Hematopoietic multipotent progenitor cell treated with erythropoietin and hydrocortisone succinate and interleukin-3 and kit ligand, for 6 days (in vitro differentiated cells): ENCODE measurements at regions not wholly inside any gene's neighbourhood (a gene's known extent, or its start where the extent isn't known, plus 50 kb on each side); places are given as distances from the start of the nearest gene placed in this dataset.
"Not testable (repeated sequence)": the region's sequence is repeated elsewhere in the genome, so short reads cannot be mapped to it uniquely, and the experiment has no call there.

Experiments used
- DNase-seq: peaks from one replicate; pipeline ENCODE4 v3.0.0-alpha.2; 2015

DNA sequence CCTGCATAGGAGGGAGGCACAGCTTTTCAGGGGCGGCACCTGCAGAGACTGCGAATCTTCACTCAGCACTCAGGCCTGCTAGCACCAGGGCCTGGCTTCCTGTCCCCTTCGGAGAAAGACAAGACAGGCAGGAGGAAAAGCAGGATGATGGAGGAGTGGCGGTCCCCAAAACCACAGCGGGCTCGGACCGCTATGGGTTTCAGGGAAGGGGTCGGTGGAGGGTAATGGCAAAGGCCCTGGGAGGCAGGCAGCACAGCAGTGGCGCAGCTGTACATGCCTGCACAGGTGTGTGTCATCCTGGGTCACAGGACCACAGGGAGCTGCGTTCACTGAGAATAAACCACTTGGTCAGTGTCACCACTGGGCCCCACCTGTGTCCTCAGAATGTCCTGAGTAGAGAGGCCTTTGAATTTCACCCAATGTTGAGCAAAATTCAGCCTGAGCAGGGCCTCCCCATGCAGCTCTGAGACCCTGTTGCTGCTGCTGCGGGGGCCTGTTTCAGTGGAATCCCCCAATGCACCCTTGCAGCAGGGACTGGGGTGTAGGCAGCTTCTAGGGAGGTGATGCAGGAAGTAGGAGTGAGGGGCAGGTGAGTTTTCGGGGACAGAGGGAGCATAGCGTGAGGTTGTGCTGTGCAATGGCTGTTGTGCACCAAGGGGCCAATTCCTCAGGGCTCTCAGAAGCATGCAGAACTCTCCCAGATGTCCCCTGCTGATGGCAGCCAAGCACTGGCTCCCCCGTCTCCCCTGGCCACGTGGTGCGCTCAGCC is 90.6 kb upstream of the PPP2R2D start:
- DNase-seq: no peak

DNA sequence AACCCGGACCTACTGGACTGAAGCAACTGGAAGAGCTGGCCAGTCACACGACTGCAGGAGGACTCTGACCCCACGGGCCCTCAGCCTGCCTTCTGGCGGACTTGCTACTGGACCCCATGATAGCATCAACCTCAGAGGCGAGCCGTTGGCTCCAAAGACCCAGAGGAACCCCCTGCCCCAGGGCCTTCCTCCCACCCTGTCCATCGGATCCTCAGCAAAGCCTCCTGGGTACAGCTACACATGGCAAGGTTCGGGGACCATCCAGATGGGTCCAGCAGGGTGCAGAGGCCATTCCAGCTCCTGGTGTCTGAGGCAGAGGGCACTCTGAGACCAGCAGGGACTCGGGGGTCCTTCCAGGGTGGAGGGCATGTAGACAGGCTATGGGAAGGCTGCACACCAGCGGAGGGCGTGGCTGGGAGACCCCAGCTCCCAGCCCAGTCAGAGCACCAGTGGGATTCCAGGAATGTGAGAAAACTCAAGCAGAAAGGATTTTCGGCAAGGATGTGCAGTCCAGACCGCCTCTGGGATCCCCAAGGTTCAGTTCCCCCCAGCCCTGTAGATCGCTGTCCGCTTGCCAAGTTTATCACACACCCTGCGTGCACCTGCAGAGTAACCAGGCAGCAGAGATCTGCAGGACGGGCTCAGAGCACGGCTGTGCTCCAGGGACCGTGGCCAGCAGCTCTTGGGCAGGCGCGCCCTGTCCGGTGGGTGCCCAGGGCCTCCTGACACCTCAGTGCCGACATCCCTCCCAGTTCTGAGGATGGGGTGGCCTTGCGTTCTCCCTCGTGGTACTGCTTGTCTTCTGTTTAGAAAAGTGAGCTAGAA is 89.8 kb upstream of the PPP2R2D start:
- no peak for DNase-seq

DNA sequence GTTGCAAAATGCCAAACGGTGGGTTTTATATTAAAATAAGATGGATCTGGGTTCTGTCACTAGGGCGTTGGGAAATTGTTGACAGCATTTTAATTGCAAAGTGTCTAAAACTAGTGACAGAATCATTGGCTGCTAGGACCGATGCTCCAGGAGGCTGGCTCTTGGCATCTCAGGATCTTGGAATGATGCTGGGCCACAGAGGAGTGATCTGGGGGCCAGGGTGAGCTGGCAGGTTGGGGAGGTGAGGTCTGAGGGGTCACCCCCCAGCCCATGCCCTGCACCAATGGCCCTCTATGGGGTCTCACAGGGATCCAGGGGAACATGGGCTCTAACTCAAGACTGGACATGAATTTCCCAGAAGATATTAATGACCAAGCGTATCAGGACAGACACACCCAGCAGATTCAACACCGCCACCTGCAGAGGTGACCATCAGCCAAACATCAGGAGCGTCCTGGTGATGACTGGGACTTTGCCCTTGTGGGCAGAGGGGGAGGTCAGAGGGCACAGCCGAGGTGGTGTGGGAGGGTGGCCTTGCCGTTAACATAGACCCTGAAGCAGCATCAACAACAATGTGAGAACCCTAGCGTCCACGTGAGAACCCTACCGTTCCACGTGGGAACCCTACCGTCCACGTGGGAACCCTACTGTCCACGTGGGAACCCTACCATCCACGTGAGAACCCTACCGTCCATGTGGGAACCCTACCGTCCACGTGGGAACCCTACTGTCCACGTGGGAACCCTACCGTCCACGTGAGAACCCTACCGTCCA is 89.0 kb upstream of the PPP2R2D start:
- DNase-seq: no peak

DNA sequence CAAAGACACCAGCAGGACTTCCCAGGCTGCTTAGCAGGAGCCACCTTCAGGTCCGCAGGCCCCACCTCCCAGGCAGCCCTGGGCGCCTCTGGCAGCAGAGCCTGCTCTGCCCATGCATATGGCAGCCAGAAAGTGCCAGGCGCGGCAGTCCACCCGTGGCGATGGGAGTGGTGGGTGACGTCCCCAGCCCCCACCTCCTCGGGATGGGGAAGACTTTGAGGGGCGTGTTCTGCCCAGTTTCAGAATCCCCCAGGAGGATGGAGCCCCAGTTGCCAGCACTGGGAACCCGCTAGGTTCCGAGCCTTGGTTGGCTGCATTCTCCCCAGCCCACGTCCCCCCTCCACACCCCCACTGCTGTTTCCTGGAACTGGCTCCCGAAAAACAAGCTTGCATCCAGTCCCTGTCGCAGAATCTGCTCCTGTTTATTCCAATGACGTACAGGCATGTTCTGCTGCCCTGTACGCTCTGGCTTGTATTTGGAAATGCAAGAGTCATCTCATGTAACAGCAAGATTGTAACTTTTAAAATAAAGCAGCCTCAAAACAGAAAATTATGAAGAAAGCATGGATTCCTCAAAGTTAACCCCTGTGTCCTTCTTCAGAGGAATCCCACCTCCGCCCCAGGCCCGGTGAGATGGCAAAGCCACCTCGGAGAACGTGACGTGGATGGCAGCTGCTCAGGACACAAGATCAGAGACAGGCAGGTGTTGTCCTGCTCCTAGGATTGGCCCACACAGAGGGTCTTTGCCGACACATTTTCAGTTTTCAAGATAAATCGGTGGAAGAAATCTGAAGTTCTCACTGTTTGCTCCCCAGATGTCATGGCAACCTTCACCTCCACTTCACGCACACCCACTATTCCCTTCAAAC is 87.8 kb upstream of the PPP2R2D start:
- no peak for DNase-seq

DNA sequence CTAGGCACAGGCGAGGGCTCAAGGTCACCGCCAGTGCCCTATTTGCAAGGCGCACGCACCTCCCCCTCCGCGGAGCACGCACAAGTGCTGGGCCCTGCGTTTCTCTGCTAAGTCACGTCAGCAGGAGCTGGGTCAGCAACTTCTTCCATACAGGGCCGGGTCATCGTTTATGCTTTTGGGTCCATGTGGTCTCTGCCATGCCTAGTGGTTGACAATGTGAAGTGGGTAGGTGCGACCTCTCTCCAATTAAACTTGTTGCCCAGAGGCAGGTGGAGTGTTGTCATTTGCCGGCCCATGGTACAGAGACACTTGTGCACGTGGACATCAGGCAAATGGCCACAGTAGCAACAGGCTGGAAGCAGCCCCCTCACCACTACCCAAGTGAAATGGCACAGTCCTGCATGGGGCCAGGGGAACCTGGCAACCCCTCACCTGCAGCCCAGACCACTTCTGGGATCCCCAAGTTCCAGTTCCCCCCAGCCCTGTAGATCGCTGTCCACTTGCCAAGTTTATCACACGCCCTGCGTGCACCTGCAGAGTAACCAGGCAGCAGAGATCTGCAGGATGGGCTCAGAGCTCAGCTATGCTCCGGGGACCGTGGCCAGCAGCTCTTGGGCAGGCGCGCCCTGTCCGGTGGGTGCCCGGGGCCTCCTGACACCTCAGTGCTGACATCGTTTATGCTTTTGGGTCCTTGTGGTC is 86.1 kb upstream of the PPP2R2D start:
- no peak for DNase-seq

DNA sequence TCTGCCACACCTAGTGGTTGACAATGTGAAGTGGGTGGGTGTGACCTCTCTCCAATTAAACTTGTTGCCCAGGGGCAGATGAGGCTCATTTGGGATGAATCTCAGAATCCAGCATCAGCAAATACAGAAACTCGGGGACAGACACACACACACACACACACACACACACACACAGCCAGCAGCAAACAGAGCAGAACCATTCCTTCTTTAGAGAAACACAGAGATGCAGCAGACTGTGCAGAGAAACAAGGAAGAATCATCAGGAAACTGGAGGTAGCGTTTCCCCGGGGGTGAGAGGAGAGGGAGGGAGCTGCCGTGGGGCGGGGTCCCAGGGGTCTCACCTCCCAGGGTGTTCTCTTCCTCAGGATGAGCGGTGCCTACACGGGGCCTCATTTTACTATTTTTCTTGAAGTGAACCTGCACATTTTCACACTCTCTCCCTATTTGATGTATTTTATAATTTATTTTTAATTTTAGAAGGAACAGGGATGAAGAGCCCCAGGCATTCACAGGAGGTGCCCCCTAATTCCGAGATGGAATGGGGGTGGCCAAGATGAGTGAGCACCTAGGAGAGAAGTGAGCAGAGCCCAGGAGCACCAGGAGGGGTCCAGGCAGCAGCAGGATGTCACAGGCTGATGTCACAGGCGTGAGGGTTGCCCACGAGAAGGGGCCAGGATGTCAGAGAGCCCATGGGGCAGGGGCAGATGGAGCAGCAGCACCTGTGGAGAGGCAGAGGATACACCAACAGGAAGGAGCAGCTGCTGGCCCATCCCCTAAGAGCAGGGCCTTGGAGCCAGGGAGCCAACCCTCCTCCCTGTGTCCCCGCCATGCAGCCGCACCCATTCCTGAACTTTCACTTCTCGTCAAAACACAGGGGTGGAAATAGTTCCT is 85.3 kb upstream of the PPP2R2D start:
- no peak for DNase-seq

DNA sequence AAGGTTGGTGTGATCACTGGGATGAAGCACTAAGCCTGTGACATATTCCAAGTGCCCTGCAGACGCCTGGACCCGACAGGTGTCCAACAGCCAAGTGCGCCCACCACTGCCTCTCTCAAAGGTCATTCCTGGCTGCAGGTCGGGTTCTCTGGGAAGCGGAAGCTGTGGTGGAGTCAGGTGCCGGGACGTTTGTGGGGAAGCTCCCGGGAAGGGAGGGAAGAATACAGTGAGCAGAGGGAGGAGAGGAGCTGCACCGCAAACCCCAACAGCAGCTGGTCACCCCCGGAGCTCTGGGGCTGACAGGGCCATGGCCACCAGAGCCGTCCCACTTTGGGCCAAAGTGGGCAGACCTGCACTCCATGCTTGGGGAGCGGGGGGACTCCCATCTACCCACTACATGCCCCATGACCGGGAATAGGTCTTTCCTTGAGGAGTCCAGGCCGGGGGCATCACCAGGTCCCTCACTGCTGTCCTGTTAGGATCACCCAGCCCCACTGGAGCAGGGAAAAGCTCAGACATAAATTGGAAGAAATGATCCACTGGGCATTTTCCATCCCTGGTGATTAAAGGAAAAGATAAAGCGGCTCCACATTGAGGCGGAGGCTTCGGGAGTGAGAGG is 84.5 kb upstream of the PPP2R2D start:
- DNase-seq: no peak

DNA sequence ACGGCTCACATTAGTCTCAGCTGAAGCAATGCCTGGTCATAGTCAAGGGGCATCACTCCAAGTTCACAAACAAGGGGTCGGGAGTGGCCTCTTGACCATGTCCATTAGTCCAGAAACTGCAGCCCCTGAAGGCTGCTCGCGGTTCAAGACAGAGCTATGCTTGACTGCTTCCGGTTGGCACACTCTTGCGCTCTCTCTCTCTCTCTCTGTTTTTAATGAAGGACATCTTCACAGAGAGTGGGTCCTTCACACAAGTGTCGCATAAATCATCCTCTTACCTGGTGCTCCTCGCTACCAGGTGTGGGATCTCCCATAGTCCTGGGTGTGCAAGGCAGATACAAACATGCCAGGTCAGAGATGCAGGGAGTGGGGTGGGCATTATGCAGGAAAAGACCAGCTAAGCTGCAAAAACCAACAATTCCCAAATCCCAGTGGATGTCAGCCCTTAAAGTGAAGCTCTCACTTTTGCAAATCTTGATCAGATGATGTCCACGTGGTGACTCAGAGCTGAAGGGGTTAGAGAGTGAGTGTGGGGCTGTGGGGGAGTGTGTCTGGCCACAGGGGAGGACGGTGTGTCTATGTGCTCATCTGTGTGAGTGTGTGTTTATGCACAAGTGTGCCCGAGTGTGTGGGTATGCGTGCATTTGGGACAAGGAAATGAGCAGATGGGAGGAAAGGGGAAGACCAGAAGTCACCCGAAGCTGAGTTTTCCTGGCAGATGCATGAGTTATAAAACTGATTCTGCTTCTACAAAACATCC is 83.7 kb upstream of the PPP2R2D start:
- no peak for DNase-seq

DNA sequence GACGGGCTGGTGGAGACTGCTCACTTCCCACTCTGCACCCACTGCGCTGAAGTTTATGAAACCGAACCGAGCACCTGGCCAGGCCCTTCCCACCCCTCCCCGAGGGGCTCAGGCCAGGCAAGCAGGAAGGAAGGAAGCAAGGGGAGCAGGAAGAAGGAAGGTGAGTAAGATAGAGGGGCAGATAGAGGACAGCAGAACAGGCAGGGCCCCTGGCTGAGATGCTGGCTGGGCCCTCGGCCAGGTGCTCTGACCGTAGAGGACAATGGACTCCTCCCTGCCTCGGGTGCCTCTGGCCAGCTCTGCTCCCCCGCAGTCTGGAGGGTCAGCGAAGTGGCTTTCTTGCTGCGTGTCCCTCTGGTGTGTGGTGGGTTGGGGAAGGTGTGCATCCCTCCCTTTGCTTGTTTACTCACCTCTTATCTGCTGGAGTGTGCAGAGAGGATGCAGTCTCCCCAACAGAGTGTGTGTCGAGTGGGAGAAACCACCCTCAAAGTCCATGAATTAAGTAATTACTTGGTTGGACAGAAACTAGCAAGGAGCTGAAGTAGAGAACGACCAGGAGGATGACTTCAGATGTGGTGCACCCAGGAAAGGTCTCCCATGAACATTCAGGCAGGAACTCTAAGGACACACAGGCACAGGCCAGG is 82.8 kb upstream of the PPP2R2D start:
- no peak for DNase-seq

DNA sequence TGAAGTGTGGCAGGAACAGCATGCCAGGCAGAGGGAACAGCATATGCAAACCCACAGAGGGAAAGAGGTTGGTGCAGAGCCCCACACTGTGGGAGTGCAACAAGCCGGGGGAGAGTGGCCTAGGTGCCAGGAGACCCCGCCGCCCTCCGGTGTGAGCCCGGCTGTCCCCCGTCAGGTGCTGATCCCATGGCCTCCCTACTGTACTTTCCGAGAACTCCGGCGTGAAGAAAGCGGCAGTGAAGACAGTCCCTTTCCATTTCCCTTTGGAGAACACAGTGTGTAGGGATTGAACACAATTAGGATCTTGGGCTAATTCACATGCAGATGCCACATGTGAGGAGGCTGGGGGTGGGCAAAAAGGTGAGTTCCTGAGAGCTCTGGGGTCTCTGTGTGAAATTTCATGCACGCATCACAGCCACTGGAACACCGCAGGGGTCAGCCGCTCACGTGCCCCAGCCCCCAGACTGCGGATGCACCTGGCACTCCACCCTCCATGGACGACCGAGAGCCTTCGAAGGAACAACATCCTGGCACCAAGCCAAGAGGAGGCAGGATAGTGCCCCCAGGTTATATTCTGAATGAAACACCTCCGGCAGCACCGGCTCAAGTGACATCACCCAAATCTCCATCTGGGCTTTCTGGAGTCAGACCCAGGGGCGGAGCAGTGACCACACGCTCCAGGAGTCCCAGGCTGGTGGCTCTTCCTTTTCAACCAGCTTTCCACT is 82.1 kb upstream of the PPP2R2D start:
- no peak for DNase-seq

DNA sequence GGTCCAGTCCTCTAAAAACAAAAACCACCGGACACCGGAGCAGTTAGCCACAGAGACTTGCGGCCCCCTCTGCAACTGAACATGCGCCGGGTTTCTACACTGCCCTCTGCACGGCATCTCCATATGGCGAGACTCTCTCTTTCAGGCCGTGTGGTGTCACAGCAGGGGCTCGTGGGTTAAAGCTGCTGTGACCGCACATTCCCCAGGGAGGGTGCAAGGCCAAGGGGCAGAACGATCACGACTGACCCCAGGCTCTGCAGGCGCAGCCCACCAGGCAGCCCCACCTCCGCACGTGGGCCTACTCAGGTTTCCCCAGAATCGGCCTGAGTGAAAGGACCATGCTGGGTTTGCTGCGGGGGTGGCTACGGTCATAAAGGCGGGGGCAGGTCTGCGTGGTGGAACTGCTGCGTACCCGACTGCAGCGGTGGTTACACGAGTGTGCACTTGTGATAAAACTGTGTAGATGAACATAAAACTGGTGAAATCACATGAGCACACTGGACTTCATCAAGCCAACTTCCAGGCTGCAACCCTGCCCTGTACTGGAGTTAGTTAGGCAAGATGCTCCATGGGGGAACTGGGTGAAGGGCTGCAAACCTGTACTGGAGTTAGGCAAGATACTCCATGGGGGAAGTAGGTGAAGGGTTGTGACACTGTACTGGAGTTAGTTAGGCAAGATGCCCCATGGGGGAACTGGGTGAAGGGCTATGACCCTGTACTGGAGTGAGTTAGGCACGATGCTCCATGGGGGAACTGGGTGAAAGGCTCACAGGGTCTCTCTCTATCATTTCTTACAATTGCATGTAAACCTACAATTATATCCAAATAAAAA is 81.4 kb upstream of the PPP2R2D start:
- no peak for DNase-seq

DNA sequence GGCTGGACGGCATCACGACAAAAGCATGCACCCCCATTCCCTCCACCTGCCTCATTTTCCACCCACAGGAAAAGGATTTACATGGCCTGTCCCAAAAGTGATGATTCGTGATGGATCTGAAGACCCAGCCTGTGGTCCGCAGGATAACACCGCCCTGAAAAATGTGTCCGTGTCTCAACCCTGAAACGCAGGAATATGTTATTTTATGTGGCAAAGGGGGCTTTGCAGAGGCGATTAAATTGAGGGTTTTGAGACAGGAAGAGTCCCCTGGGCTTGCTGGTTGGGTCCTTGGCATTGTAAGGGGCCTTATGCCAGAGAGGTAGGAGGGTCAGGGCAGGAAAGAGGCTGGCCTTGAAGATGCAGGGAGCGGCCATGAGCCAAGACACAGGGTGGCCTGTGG is 80.2 kb upstream of the PPP2R2D start:
- no peak for DNase-seq

DNA sequence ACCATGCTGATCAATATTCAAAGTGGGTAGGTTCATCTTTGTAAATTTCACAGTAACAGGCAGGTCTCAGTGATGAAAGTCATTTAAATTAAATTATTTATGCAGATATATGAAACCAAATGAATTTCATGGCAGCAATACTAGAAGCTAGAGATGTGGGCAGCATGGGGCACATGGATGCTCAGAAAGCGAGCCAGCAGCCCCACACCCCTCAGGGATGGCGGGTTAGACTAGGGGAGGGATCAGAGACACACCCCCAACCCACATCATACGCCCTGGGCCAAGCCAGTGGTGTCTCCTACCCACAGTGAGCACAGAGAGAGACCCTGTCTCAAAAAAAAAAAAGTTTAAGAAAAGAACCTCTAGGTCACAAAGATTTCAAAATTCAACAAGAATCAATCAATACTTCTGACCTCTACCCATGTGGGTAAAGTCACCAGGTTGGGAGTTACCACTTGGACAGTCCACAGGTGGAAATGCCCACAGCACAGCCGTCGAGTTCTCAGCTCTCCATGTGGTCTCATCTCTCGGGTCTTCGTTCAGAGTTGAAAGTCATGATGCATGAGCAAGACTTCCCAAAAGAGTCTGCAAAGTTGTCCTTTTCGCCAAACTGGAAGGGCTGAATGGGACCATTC is 79.3 kb upstream of the PPP2R2D start:
- DNase-seq: no peak

DNA sequence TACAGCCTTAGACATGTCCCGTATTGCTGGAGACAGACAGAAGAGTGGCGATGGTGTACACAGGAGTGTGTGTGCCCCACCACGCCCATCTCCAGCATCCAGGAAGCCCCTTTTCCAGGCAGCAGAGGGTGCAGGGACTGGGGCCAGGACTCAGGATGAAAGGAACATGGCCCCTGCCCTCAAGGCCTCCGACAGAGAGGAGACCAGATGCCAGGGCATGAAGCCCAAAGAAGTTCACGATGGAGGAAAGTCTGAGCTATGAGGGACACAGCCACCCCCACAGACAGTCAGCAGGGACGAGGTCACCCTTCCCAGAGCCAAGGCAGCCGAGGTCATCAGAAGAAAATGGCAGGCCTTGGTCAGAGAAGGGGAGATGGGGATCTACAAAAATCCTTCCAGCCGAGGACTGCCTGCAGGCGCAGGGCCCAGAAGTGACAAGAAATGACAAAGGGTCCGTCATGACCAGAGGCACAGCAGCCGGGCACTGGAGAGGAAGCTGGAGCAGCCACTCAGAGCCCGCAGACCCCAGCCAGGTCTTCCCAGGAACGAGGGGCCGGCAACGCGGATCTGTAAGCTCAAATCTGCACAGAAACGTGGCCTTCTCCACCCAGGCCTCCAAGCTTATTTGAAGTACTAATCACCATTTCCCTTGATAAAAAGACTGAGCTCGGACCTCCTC is 78.7 kb upstream of the PPP2R2D start:
- DNase-seq: no peak

DNA sequence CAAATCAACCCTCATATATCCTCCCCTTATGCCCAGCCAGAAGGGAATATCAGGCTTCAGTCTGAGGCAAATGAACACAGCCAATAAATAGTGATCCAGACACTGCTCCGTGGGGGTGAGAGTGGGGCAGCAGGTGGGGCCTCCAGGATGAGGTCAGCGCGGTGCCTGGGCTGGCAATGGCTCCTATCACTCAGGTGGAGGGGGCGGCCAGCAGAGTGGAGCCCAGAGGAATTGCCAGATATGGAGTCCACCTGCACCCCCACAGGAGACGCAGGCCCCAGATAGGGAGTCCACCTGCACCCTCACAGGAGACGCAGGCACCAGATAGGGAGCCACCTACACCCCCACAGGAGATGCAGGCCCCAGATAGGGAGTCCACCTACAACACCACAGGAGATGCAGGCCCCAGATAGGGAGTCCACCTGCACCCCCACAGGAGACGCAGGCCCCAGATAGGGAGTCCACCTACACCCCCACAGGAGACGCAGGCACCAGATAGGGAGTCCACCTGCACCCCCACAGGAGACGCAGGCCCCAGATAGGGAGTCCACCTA is 78.0 kb upstream of the PPP2R2D start:
- DNase-seq: no peak

DNA sequence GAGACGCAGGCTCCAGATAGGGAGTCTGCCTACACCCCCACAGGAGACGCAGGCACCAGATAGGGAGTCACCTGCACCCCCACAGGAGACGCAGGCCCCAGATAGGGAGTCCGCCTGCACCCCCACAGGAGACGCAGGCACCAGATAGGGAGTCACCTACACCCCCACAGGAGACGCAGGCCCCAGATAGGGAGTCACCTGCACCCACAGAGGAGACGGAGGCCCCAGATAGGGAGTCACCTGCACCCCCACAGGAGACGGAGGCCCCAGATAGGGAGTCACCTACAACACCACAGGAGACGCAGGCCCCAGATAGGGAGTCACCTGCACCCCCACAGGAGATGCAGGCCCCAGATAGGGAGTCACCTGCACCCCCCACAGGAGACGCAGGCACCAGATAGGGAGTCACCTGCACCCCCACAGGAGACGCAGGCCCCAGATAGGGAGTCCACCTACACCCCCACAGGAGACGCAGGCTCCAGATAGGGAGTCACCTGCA is 77.2 kb upstream of the PPP2R2D start:
- not testable (repeated sequence) for DNase-seq
